GM23338 (cell line): ENCODE measurements at regions not wholly inside any gene's neighbourhood (a gene's known extent, or its start where the extent isn't known, plus 50 kb on each side); places are given as distances from the start of the nearest gene placed in this dataset.

Experiments
- ATAC-seq: fragments of 200-7000 bp; cut with Tn5 transposase; 3 replicates; pipeline ENCODE4 v1.9.1; 2020
- DNase-seq: peaks from one replicate; pipeline ENCODE4 v3.0.0-alpha.2; 2015; ENCODE audit warnings: low spot score
- H2AFZ ChIP-seq: fragments of 200-600 bp; sonication (generic); 2 replicates; pipeline ENCODE4 v1.8.0; 2016; ENCODE audit warnings: antibody characterized with exemption, mild to moderate bottlenecking, moderate library complexity
- H3F3A ChIP-seq: fragments of 200-600 bp; sonication (generic); replicated peaks from 2 replicates; pipeline ENCODE4 v1.8.0; 2017; ENCODE audit warnings: antibody characterized with exemption, mixed run types, low read depth
- H3K27ac ChIP-seq: fragments of 200-600 bp; sonication (generic); 2 replicates; pipeline ENCODE4 v1.6.1; 2016; ENCODE audit warnings: low read depth
- H3K27me3 ChIP-seq: fragments of 200-600 bp; sonication (generic); 2 replicates; pipeline ENCODE4 v1.8.0; 2016; ENCODE audit warnings: mild to moderate bottlenecking, mixed run types, moderate library complexity; ENCODE audit not compliant: insufficient read depth
- H3K36me3 ChIP-seq: fragments of 200-600 bp; sonication (generic); 2 replicates; pipeline ENCODE4 v1.8.0; 2016; ENCODE audit warnings: mild to moderate bottlenecking; ENCODE audit not compliant: insufficient read depth
- H3K4me1 ChIP-seq: fragments of 200-600 bp; sonication (generic); 2 replicates; pipeline ENCODE4 v1.8.0; 2016; ENCODE audit warnings: mild to moderate bottlenecking, moderate library complexity; ENCODE audit not compliant: insufficient read depth
- H3K4me2 ChIP-seq: fragments of 200-600 bp; sonication (generic); 2 replicates; pipeline ENCODE4 v1.7.1; 2017; ENCODE audit warnings: mixed run types
- H3K4me3 ChIP-seq: fragments of 200-600 bp; sonication (generic); 2 replicates; pipeline ENCODE4 v1.6.1; 2016; ENCODE audit warnings: mixed run types
- H3K79me2 ChIP-seq: fragments of 200-600 bp; sonication (generic); replicated peaks from 2 replicates; pipeline ENCODE4 v1.8.0; 2017; ENCODE audit warnings: mild to moderate bottlenecking; ENCODE audit not compliant: insufficient read depth
- H3K9me2 ChIP-seq: fragments of 200-600 bp; sonication (generic); 2 replicates; pipeline ENCODE4 v1.8.0; 2017; ENCODE audit not compliant: insufficient read depth
- H4K20me1 ChIP-seq: fragments of 200-600 bp; sonication (generic); replicated peaks from 2 replicates; pipeline ENCODE4 v1.8.0; 2017; ENCODE audit warnings: mild to moderate bottlenecking; ENCODE audit not compliant: insufficient read depth
- H3K27ac Mint-ChIP-seq: 2 replicates; pipeline ENCODE4 v1.8.0; 2020; ENCODE audit warnings: inconsistent platforms, mild to moderate bottlenecking, moderate library complexity, mixed read lengths
- H3K27me3 Mint-ChIP-seq: 3 replicates; pipeline ENCODE4 v1.8.0; 2022; ENCODE audit warnings: low read depth, mild to moderate bottlenecking, moderate library complexity, mixed read lengths, inconsistent platforms; ENCODE audit not compliant: insufficient read depth, poor library complexity
- H3K36me3 Mint-ChIP-seq: 3 replicates; pipeline ENCODE4 v1.8.0; 2021; ENCODE audit warnings: low read depth, mild to moderate bottlenecking, inconsistent platforms, moderate library complexity, mixed read lengths
- H3K4me1 Mint-ChIP-seq: 3 replicates; pipeline ENCODE4 v1.8.0; 2020; ENCODE audit warnings: mild to moderate bottlenecking, inconsistent platforms, mixed read lengths
- H3K4me3 Mint-ChIP-seq: 3 replicates; pipeline ENCODE4 v1.8.0; 2021; ENCODE audit warnings: moderate library complexity, mild to moderate bottlenecking, inconsistent platforms, mixed read lengths
- H3K9me3 Mint-ChIP-seq: 3 replicates; pipeline ENCODE4 v1.8.0; 2020; ENCODE audit warnings: moderate library complexity, mild to moderate bottlenecking, inconsistent platforms, mixed read lengths
- CREB1 ChIP-seq: fragments of 250-450 bp; sonication (Bioruptor Pico); IDR thresholded peaks from 2 replicates; pipeline ENCODE4 v1.5.0; 2020; ENCODE audit warnings: low read depth, mild to moderate bottlenecking, moderate library complexity
- EZH2 ChIP-seq: fragments of 200-600 bp; sonication (generic); IDR thresholded peaks from one replicate; pipeline ENCODE4 v1.8.0; 2017; ENCODE audit warnings: antibody characterized with exemption, mild to moderate bottlenecking, low read depth; ENCODE audit not compliant: unreplicated experiment
- EZH2phosphoT487 ChIP-seq: fragments of 200-600 bp; sonication (generic); IDR thresholded peaks from one replicate; pipeline ENCODE4 v1.8.1; 2018; ENCODE audit warnings: antibody characterized with exemption; ENCODE audit not compliant: unreplicated experiment
- JUNB ChIP-seq: IDR thresholded peaks from one replicate; pipeline ENCODE4 v1.6.1; 2016; ENCODE audit warnings: antibody characterized with exemption; ENCODE audit not compliant: unreplicated experiment
- NANOG ChIP-seq: IDR thresholded peaks from 2 replicates; pipeline ENCODE4 v1.6.1; 2016; ENCODE audit warnings: antibody characterized with exemption, borderline replicate concordance
- POLR2AphosphoS5 ChIP-seq: IDR thresholded peaks from 2 replicates; pipeline ENCODE4 v1.6.1; 2016; ENCODE audit warnings: antibody characterized with exemption, low read depth
- STAT1 ChIP-seq: IDR thresholded peaks from one replicate; pipeline ENCODE4 v1.6.1; 2016; ENCODE audit warnings: antibody characterized with exemption; ENCODE audit not compliant: unreplicated experiment
- ZNF114 ChIP-seq: fragments of 250-450 bp; sonication (Bioruptor Pico); IDR thresholded peaks from 2 replicates; pipeline ENCODE4 v1.5.0; 2020; ENCODE audit warnings: mild to moderate bottlenecking, moderate library complexity
- ZNF331 ChIP-seq: fragments of 250-450 bp; sonication (Bioruptor Pico); IDR thresholded peaks from 2 replicates; pipeline ENCODE4 v1.5.0; 2020; ENCODE audit warnings: low read depth, mild to moderate bottlenecking, moderate library complexity
- TF ChIP-seq, protein P1 (sequence below), 2 experiments: fragments of 200-600 bp in 1 of 2; sonication (generic) in 1 of 2; conservative IDR thresholded peaks; 2 replicates each; pipeline versions ENCODE4 v1.5.1 to v1.6.1; 2016 to 2017; ENCODE audit warnings: antibody characterized with exemption in 2 of 2, low read depth in 2 of 2, mild to moderate bottlenecking in 2 of 2, moderate library complexity in 1 of 2
- TF ChIP-seq, protein P2 (sequence below): fragments of 250-450 bp; sonication (Bioruptor Pico); IDR thresholded peaks from 2 replicates; pipeline ENCODE4 v1.5.0; 2020; ENCODE audit warnings: mild to moderate bottlenecking, moderate library complexity
- TF ChIP-seq, protein P3 (sequence below): IDR thresholded peaks from 2 replicates; pipeline ENCODE4 v1.6.1; 2016; ENCODE audit warnings: antibody characterized with exemption
- TF ChIP-seq, protein P4 (sequence below): IDR thresholded peaks from one replicate; pipeline ENCODE4 v1.6.1; 2018; ENCODE audit warnings: antibody characterized with exemption; ENCODE audit not compliant: unreplicated experiment

DNA sequence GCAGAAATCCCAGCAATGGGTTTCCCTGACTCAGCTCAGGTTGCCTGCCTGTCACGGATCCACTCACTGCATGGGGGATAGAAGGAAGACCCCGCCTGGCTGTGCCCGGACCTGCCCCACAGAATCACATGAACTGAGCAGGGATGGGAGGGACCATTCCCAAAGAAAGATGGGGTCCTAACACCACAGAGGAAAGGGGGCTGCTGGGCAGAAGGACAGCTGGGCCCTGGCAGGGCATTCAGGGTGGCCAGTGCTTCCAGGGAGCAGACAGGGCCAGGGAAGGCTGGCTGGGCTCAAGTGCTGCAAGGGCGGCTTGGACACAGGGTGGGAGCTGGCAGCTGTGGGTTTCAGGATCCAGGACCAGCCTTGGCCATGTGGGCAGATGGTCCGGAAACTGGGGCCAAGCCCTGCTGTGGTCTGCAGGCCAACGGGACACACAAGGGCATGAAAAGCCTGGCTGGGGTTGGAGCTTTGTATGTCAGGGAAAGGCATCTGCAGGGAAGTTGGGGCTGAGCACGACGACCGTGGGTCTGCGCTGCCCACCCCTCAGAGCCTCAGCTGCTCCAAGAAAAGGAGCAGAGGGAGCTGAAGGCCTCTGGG, 723.9 kb downstream of the PTPRU start:
- no peaks in the 10 kb centered on the region for H3F3A ChIP-seq
- H4K20me1 ChIP-seq, result no peaks in the 10 kb centered on the region
- H2AFZ ChIP-seq, result 0 out of 2 replicates have a peak overlapping the region, but pooled peaks have one; percentile 47
- H3K4me3 ChIP-seq, result no peak overlapping the region
- no peaks in the 10 kb centered on the region for H3K4me1 ChIP-seq
- ATAC-seq, result no peak
- H3K9me2 ChIP-seq, result no peaks in the 10 kb centered on the region
- TF ChIP-seq, protein P1, sequence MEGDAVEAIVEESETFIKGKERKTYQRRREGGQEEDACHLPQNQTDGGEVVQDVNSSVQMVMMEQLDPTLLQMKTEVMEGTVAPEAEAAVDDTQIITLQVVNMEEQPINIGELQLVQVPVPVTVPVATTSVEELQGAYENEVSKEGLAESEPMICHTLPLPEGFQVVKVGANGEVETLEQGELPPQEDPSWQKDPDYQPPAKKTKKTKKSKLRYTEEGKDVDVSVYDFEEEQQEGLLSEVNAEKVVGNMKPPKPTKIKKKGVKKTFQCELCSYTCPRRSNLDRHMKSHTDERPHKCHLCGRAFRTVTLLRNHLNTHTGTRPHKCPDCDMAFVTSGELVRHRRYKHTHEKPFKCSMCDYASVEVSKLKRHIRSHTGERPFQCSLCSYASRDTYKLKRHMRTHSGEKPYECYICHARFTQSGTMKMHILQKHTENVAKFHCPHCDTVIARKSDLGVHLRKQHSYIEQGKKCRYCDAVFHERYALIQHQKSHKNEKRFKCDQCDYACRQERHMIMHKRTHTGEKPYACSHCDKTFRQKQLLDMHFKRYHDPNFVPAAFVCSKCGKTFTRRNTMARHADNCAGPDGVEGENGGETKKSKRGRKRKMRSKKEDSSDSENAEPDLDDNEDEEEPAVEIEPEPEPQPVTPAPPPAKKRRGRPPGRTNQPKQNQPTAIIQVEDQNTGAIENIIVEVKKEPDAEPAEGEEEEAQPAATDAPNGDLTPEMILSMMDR (conservative IDR thresholded peaks at IDR 0.05; ENCODE audit: low read depth in 2 of 2), result no peak
- TF ChIP-seq EZH2phosphoT487 (no peak), EZH2 (no peak), NANOG (no peak), STAT1 (no peak), JUNB (no peak), ZNF331 (CRISPR knock-in tag) (no peak), ZNF114 (CRISPR knock-in tag) (no peak), POLR2AphosphoS5 (no peak), CREB1 (CRISPR knock-in tag) (no peak)
- TF ChIP-seq, protein P2, sequence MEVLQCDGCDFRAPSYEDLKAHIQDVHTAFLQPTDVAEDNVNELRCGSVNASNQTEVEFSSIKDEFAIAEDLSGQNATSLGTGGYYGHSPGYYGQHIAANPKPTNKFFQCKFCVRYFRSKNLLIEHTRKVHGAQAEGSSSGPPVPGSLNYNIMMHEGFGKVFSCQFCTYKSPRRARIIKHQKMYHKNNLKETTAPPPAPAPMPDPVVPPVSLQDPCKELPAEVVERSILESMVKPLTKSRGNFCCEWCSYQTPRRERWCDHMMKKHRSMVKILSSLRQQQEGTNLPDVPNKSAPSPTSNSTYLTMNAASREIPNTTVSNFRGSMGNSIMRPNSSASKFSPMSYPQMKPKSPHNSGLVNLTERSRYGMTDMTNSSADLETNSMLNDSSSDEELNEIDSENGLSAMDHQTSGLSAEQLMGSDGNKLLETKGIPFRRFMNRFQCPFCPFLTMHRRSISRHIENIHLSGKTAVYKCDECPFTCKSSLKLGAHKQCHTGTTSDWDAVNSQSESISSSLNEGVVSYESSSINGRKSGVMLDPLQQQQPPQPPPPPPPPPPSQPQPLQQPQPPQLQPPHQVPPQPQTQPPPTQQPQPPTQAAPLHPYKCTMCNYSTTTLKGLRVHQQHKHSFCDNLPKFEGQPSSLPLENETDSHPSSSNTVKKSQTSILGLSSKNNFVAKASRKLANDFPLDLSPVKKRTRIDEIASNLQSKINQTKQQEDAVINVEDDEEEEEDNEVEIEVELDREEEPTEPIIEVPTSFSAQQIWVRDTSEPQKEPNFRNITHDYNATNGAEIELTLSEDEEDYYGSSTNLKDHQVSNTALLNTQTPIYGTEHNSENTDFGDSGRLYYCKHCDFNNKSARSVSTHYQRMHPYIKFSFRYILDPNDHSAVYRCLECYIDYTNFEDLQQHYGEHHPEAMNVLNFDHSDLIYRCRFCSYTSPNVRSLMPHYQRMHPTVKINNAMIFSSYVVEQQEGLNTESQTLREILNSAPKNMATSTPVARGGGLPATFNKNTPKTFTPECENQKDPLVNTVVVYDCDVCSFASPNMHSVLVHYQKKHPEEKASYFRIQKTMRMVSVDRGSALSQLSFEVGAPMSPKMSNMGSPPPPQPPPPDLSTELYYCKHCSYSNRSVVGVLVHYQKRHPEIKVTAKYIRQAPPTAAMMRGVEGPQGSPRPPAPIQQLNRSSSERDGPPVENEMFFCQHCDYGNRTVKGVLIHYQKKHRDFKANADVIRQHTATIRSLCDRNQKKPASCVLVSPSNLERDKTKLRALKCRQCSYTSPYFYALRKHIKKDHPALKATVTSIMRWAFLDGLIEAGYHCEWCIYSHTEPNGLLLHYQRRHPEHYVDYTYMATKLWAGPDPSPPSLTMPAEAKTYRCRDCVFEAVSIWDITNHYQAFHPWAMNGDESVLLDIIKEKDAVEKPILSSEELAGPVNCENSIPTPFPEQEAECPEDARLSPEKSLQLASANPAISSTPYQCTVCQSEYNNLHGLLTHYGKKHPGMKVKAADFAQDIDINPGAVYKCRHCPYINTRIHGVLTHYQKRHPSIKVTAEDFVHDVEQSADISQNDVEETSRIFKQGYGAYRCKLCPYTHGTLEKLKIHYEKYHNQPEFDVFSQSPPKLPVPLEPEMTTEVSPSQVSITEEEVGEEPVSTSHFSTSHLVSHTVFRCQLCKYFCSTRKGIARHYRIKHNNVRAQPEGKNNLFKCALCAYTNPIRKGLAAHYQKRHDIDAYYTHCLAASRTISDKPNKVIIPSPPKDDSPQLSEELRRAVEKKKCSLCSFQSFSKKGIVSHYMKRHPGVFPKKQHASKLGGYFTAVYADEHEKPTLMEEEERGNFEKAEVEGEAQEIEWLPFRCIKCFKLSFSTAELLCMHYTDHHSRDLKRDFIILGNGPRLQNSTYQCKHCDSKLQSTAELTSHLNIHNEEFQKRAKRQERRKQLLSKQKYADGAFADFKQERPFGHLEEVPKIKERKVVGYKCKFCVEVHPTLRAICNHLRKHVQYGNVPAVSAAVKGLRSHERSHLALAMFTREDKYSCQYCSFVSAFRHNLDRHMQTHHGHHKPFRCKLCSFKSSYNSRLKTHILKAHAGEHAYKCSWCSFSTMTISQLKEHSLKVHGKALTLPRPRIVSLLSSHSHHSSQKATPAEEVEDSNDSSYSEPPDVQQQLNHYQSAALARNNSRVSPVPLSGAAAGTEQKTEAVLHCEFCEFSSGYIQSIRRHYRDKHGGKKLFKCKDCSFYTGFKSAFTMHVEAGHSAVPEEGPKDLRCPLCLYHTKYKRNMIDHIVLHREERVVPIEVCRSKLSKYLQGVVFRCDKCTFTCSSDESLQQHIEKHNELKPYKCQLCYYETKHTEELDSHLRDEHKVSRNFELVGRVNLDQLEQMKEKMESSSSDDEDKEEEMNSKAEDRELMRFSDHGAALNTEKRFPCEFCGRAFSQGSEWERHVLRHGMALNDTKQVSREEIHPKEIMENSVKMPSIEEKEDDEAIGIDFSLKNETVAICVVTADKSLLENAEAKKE (CRISPR knock-in tag), result no peak
- TF ChIP-seq, protein P3, sequence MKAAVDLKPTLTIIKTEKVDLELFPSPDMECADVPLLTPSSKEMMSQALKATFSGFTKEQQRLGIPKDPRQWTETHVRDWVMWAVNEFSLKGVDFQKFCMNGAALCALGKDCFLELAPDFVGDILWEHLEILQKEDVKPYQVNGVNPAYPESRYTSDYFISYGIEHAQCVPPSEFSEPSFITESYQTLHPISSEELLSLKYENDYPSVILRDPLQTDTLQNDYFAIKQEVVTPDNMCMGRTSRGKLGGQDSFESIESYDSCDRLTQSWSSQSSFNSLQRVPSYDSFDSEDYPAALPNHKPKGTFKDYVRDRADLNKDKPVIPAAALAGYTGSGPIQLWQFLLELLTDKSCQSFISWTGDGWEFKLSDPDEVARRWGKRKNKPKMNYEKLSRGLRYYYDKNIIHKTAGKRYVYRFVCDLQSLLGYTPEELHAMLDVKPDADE, result no peak
- TF ChIP-seq, protein P4, sequence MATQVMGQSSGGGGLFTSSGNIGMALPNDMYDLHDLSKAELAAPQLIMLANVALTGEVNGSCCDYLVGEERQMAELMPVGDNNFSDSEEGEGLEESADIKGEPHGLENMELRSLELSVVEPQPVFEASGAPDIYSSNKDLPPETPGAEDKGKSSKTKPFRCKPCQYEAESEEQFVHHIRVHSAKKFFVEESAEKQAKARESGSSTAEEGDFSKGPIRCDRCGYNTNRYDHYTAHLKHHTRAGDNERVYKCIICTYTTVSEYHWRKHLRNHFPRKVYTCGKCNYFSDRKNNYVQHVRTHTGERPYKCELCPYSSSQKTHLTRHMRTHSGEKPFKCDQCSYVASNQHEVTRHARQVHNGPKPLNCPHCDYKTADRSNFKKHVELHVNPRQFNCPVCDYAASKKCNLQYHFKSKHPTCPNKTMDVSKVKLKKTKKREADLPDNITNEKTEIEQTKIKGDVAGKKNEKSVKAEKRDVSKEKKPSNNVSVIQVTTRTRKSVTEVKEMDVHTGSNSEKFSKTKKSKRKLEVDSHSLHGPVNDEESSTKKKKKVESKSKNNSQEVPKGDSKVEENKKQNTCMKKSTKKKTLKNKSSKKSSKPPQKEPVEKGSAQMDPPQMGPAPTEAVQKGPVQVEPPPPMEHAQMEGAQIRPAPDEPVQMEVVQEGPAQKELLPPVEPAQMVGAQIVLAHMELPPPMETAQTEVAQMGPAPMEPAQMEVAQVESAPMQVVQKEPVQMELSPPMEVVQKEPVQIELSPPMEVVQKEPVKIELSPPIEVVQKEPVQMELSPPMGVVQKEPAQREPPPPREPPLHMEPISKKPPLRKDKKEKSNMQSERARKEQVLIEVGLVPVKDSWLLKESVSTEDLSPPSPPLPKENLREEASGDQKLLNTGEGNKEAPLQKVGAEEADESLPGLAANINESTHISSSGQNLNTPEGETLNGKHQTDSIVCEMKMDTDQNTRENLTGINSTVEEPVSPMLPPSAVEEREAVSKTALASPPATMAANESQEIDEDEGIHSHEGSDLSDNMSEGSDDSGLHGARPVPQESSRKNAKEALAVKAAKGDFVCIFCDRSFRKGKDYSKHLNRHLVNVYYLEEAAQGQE, result no peak
- Mint-ChIP-seq H3K27ac (no peak overlapping the region), H3K36me3 (no peaks in the 10 kb centered on the region; the same call in 2 of the 3 replicates), H3K4me3 (no peak overlapping the region), H3K4me1 (peaks cover 4% of the 10 kb centered on the region), H3K27me3 (peaks cover 12% of the 10 kb centered on the region), H3K9me3 (no peaks in the 10 kb centered on the region; the same call in 2 of the 3 replicates)
- no peak overlapping the region for H3K27ac ChIP-seq
- no peak overlapping the region for H3K4me2 ChIP-seq
- H3K36me3 ChIP-seq, result no peaks in the 10 kb centered on the region
- no peaks in the 10 kb centered on the region for H3K79me2 ChIP-seq
- no peaks in the 10 kb centered on the region for H3K27me3 ChIP-seq
- no peak for DNase-seq
